GM19324 (cell line): ENCODE measurements at regions not wholly inside any gene's neighbourhood (a gene's known extent, or its start where the extent isn't known, plus 50 kb on each side); places are given as distances from the start of the nearest gene placed in this dataset.
A peak's percentile ranks its signal among the peaks of the same experiment; 100 is the strongest.

ENCODE experiments used
- ATAC-seq: cut with Tn5 transposase; IDR thresholded peaks from one replicate; pipeline ENCODE4 v1.9.1; 2021; ENCODE audit warnings: mild to moderate bottlenecking, moderate library complexity; ENCODE audit not compliant: unreplicated experiment, low FRiP score

DNA sequence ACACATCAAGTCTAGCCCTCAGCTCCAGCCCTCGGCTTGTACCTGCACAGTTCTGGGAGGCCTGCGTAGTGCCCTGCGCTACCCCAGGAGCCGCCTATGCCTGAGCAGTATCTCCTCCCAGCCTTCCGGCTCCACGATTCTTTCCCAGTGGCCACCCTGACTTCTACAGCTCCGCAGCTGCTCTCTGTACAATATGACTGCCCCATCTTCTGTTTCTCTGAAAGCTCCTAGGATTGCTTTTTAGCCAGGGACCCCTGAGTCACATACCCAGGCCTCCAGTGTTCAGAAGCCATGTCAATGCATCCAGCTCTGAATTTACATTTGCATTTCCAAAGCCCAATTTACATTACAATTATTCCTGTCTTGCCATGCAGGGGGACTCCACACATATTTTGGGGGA, 135.5 kb downstream of the PJA1 start:
- ATAC-seq, result no peak

- ATAC-seq, result no peak
These were observed 136.5 kb downstream of the PJA1 start for GRCh38 chrX:69028761-69029120.

DNA sequence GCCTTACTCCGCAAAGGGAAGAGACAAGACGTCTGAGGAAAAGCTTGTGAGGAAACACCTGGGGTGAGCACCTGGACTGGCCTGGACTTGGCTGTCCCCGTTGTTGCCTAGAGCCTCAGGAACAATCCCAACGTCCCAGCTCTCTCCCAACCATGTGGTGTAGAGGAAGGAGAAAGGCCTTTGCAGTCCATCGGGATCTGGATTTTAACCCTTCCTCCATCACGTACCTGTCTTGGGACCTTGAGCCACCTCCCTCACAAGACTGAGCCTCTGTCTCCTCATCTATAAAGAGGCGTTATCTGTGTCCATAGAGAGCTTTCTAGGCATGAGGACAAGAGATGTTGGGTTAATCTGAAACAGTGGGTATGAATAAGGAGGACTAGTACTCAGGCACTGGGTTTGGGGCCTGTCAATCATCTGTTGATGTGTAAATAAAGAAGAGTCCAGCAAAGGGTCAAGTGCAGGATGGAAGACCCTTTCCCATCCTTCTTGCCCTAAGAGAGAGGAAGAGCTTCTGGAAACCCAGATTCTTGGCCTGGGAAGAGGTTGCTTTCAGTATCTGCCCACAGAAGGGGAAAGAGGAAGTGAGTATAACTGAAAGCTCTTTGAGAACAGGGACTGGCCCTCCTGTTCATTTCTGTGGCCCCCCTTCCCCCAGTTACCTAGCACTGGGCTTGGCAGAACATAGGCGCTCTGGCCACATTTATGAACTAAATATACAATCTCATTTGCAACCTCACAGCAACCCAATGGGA, 137.1 kb downstream of the PJA1 start:
- peak; percentile 80 for ATAC-seq

DNA sequence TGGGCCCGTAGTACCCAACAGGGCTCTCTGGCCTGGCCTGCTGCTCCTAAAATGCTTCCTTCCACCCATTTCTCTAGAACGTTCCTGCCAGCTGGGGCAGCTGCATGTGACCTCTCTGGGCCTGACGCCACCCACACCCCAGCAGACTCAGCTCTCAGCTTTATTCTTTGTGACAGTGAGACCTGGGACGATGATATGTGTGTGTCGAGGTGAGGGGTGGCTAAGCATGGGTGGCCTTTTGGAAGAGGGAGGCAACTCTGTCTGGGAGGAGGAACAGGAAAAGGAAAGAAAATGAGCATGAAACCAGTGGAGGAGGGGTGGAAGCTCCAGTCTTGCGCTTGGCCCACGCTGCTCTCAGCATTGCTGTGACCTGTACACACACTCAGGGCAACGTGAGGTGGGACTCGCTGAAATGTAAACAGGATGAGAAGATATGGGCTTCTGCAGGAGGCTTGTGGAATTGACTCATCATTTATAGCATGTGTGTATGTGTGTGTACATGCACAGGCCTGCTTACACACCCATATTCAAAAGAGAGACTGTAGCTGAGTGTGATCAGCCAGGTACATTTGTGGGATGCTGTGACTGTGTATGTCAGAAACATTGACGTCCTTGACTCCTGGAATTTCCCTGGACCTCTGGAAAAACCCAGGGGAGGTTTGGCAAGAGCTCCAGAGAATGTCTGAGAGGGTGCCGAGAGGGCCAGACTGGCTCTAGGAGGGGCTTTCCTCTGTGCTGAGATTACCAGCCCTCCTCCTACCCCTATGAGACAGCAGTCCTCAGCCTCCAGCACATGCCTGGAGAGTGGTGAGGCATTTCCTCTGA, 137.9 kb downstream of the PJA1 start:
- peak; percentile 29 for ATAC-seq

- ATAC-seq, result no peak
These were observed 139.4 kb downstream of the PJA1 start for GRCh38 chrX:69025802-69026301.

DNA sequence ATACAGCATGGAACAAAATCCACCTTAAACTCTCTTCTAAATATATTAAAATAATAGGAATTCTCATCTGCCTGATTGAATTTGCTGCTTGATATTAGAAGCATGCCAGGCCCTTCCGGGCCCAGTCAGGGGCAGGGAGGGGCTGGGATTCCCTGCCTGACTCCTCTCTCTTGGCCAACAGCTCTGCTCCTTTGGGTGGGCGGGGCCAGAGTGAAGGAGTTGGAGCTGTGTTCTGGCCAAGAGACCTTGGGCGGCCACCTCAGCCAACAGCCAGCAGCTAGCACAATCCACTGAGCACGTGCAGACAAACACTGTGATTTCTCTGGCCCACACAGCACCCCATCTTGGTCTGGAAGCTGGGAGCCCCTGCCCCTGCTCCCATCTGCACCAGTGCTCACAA, 140.3 kb downstream of the PJA1 start:
- no peak for ATAC-seq

- no peak for ATAC-seq
These were observed 141.0 kb downstream of the PJA1 start for GRCh38 chrX:69024161-69024736.

GRCh38 chrX:69022430-69022829, 142.8 kb downstream of the PJA1 start:
- no peak for ATAC-seq

DNA sequence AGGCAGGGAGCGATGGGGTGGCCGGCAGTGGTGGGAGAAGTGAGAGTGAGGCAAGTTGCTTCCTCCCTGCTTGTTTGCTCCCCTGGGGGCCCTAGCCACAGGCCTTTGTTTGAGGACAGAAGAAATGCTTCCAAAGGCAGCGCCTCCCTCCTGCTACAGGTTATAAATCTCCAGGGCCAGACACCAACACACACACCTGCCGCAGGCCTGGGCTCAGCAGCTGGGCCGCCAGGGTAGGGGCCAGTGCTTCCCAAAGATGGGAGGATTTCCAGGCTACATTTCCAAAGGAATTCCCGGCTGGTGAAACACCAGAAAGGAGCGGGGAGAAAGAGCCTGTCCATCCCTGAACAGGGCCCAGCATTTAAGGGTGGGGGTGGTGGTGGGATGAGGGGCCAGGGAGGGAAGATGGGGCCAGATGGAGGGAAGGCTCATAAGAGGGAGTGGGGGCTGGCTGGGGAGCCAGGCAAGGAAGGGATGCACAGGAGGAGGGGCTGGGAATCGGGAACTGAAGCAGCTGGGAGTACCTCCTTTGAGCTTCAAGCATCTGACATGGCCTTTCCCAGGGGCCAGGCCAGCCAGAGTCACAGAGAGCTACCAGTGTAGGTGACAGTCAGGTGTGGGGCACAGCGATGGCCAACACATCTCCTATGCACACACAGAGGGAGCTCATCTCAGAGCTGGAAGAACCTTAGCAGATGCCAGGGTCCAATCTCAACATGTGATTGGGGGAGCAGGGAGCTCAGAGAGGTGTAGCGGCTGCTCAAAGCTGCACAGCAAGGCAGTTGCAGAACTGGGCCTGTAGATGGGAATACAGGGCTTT, 143.9 kb downstream of the PJA1 start:
- ATAC-seq, result no peak

DNA sequence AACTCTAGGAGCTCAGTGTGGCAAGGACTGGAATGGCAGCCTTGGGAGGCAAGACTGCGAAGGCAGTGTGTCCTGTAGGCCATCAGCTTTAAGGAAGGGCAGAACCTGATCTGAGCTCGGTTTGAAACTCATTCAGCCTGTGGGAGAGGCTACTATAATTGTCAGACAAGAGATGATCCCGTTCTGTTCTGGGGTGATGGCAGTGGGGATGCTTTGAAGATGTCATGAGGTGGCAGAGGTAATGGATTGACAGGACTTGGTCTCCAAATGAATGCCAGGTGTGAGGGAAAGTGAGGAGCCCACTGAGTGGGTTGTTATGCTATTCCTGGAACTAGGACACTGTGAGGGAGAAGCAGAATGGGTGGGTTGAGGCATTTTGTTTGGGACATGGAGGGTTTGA, 144.9 kb downstream of the PJA1 start:
- no peak for ATAC-seq

- no peak for ATAC-seq
These were observed 146.0 kb downstream of the PJA1 start for GRCh38 chrX:69019073-69019890.

DNA sequence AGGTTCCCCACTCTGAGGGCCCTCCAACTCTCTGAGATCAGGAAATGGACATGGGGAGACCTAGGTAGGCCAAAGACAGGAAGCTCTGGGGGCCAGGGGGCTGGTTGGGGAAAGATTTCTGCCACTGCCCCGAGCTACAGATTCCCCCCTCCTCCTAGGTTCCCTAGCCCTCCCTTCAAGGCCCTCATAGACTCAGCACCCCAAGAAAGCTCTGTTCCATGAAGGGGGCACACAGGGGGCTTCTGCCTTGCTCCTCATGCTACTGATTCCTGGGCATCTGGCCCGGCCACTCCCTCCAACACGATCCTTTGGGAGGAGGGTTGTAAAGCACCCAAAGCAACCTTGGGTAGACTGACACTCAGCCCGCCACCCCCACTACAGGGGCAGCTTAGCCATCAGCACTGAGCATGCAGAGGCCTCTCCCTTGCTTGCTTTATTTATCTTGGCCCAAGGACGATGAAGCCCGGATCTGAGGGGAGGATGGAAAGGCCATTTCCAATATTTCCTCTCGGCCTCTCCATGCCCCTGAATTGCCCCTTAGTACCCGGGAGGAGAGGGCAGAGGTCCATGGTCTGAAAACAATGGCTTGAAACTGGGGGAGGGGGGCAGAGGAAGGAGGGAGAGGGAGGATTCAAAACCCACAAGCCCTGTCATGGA, 146.7 kb downstream of the PJA1 start:
- ATAC-seq, result no peak

DNA sequence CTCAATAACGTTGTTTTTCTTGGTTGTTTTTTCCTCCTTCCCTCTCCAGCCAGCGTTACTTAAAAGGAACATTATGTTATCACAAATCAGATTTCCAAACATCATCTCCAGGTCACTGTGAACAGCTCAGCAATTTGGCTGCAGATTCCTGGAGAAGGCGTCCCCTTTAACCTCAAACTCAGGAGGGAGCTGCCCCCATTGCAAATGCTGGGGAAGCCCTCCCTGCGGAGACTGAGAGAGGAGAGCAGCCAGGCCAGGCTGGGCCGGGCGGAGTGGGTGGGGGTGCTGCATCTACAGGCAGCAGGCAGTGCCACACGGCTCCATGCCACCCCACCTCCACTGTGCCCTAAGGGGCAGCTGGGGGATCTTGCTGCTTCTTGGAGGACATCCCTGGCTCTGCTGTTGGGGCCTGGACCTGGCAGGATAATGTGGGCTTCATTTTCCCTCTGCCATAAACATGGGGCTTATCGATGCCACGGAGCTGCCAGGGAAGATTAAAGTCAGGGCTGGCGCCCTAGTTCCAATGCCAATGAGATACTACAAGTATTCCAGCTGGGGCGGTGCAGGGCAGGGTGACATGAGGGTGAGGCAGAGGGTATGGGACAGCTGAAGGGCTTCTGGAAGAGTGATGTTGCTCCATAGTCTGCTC, 148.8 kb downstream of the PJA1 start:
- ATAC-seq, result no peak

GRCh38 chrX:69015564-69016292, 149.5 kb downstream of the PJA1 start:
- no peak for ATAC-seq

DNA sequence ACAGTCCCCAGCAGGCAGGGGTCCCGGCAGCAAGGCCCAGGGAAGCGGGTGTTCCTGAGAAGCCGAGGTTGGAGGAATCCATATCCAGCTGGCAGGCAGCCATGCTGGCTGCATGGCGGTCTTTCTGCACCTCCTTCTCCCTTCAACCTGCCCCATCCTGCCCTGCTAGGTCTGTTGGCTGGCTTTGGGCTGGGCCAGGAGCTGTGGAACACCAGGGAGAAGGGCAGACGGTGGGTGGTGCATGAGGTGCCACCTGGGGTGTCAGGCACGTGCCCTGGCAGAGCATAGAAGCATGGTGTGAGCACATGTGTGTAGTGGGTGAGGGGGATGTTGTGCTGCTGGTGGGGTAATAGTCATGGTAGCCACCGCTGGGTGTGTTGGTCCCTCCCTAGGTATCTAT, 150.1 kb downstream of the PJA1 start:
- no peak for ATAC-seq

DNA sequence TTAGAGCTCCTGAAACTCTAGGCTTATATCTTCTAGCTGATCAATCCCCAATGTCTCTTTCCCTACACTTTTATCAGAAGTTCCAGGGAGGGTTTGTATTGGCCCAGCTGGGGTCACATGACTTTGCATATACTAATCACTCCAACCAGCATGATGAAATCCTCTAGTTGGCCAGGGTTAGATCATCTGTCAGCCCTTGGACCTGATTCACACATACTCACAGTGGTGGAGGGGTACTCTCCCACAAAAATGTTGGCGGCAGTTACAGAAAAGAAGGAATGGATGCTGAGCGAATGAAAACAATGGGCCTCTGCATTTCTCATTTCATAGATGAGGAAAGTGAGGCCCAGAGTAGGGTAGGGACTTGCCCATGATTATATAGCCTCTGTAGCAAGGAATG, 151.1 kb downstream of the PJA1 start:
- ATAC-seq, result no peak

GRCh38 chrX:69010339-69010738, 154.9 kb downstream of the PJA1 start:
- no peak for ATAC-seq

DNA sequence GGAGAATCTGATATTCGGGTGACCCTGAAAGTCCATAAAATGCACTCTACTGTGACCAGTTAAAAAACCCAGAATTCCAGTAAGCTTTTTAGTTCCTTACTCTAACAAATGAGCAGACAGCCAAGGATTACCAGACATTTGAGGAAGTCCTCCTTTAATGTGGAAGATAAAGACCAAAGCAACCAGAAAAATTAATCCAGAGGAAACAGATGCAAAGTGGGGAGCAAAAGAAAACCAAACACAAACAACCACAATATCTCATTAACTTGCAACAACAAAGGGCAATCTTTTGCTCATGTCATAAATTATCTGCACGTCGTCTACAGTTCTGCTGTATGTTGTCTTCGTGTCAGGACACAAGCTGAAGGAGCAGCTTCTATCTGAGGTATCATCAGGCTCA, 164.4 kb downstream of the PJA1 start:
- no peak for ATAC-seq
